AG04449 (cell line): ENCODE measurements at regions not wholly inside any gene's neighbourhood (a gene's known extent, or its start where the extent isn't known, plus 50 kb on each side); places are given as distances from the start of the nearest gene placed in this dataset.
"Not testable (repeated sequence)": the region's sequence is repeated elsewhere in the genome, so short reads cannot be mapped to it uniquely, and the experiment has no call there.

Source experiments
- CTCF ChIA-PET: fragments of 350-600 bp; formaldehyde crosslinking; extraction: SDS; loops from one replicate; lab custom pipeline; 2021; ENCODE audit warnings: antibody characterized with exemption; lab: Yijun Ruan, JAX
- POLR2A ChIA-PET: fragments of 400-600, 350-600 bp; formaldehyde crosslinking; extraction: SDS; loops from one replicate; lab custom pipeline; 2020; ENCODE audit warnings: antibody characterized with exemption, inconsistent platforms; lab: Yijun Ruan, JAX
- DNase-seq: peaks from one replicate; pipeline ENCODE4 v3.0.0-alpha.2; 2010; ENCODE audit warnings: low read depth, low spot score
- H3K4me3 ChIP-seq: 2 replicates; pipeline ENCODE4 v1.5.1; 2011; ENCODE audit warnings: low read depth, mild to moderate bottlenecking, control low read depth, low read length
- TF ChIP-seq, protein P1 (sequence below): IDR thresholded peaks from one replicate; pipeline ENCODE4 v1.5.1; 2011; ENCODE audit warnings: mild to moderate bottlenecking, moderate library complexity, low read length, control low read depth, inconsistent platforms; ENCODE audit not compliant: insufficient read depth; ENCODE audit errors: missing control alignments

DNA sequence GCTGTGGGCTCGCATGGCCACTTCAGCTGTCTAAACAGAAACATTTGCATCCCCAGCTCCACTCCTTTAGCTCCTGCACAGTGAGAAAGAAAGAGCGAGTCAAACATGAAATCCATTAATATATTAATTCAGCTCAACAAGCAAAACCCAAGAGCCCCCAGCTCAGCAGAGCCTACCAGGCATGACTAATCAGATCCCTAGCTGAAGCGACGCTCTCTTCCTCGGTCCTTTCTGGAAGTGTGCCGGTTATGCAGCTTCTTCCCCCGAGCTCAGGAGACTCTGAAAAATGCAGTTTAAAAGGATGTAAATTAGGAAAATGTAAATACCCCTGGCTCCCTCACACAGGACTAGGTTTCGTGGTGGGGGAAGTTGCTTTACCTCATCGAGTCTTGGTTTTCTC lies 221.5 kb downstream of the ANKRD30B start:
- ChIA-PET CTCF (no interaction called here), POLR2A (no interaction called here)
- no peak for DNase-seq
- no peak overlapping the region for H3K4me3 ChIP-seq
- TF ChIP-seq, protein P1, sequence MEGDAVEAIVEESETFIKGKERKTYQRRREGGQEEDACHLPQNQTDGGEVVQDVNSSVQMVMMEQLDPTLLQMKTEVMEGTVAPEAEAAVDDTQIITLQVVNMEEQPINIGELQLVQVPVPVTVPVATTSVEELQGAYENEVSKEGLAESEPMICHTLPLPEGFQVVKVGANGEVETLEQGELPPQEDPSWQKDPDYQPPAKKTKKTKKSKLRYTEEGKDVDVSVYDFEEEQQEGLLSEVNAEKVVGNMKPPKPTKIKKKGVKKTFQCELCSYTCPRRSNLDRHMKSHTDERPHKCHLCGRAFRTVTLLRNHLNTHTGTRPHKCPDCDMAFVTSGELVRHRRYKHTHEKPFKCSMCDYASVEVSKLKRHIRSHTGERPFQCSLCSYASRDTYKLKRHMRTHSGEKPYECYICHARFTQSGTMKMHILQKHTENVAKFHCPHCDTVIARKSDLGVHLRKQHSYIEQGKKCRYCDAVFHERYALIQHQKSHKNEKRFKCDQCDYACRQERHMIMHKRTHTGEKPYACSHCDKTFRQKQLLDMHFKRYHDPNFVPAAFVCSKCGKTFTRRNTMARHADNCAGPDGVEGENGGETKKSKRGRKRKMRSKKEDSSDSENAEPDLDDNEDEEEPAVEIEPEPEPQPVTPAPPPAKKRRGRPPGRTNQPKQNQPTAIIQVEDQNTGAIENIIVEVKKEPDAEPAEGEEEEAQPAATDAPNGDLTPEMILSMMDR, result no peak

DNA sequence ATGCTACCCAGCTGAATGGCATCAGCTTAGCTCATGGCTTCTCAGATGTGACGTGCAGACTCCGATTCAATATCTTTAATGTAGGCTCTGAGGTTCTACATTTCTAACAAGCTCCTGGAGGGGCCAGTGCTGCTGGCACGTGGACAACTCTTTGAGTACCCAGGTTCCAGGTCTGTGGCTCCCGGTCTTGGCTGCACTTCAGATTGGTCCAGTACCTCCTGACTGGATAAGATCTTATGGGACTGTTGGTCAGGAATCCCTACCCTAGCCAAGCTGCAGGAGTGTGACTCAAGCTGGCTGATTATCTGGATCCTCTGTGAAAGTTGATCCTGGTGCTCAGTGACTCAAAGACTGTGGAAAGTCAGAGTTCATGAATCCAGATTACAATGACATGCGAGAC lies 222.1 kb downstream of the ANKRD30B start:
- H3K4me3 ChIP-seq, result no peak overlapping the region
- ChIA-PET POLR2A (no interaction called here), CTCF (no interaction called here)
- TF ChIP-seq, protein P1, result no peak
- no peak for DNase-seq

DNA sequence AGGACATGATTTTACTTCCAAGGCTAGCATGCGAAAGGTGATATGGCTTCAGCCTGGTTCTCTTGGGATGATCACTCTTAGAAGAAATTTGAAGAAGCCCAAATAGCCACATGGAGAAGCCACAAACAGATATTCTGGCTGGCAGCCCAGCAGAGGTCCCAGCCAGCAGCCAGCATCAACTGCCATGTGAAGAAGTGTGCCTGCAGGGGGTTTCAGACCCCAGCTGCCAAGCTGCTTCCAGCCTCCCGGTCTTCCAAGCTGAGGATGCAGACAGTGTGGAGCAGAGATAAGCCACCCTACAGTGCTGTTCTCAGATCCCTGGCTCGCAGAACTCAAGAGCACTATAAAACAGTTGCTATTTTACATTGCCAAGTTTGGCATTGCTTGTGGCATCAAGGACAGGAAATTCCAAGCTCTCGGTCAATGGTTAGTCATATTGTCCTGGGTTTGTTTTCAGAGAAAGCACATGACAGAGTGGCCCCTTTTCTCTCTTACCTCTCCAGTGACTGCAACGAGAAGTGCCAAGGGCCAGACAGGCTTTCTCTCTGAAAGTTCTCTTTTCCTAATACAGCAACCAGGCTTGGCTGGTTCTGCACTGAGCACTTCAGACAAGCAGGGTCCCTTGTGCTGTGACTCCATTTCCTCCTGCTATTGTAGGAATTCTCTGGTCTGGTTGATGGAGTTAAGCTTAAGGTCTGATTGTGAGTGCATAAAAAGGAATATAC lies 223.7 kb downstream of the ANKRD30B start:
- ChIA-PET CTCF (no interaction called here), POLR2A (no interaction called here)
- no peak for DNase-seq
- TF ChIP-seq, protein P1, result no peak
- H3K4me3 ChIP-seq, result no peak overlapping the region

DNA sequence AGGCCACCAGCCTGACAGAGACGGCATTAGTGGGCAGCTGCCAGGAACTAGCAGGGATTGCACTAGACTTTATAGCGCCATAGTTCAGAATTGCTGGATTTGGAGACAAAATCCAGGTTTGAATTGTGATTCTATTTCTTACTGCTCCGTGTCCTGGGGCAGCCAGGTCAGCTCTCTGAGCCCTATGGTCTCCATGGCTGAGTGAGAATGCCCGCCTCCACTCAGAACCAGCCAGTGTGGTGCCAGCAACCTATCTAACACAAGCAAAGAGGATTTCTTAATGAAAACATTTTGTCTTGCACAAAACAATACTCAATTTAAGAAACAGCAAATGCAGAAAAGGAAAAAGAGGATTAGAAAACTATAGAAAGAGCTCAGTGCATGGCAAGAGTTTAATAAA lies 225.4 kb downstream of the ANKRD30B start:
- POLR2A ChIA-PET, CTCF ChIA-PET, H3K4me3 ChIP-seq, DNase-seq: not testable (repeated sequence)

DNA sequence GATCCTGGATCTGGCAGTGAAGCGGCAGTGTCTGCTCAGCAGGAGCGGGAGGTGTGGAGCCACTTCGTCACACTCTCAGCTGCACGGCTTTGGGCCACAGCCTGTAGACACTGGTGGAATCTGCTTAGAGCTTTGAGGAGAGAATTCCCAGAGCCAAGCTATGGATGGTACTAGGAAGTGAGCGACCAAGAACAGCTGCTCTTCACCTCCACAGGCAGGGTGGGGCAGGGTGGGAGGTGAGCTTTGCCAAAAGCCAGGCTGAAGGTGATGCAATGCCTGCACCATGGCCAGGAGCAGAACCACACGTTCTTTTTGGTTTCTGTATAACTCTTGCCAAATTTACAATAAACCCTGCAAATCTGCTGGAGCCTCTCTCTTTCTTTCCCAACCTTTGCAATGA lies 226.1 kb downstream of the ANKRD30B start:
- DNase-seq, result no peak
- ChIA-PET POLR2A (no interaction called here), CTCF (no interaction called here)
- no peak overlapping the region for H3K4me3 ChIP-seq
- TF ChIP-seq, protein P1, result no peak

DNA sequence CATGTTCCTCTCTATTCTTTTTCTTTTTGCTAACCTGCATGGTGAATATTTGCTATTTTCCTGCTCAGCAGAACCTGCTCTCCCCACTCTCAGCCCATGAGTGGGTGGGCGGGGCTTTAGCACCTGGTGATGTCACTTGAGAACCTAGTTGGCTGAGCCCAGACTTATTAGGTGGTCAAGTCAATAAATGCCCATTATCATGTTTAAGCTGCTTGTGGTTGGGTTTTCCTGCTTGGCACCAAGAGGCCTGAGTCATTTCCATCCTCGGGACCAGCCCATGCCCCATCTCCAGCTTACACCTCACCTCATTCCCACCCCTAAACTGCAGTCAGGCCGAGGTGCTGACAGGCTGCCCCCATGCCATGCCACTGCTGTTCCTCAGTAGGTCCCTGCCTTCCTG lies 226.6 kb downstream of the ANKRD30B start:
- CTCF ChIA-PET, result no interaction called here
- POLR2A ChIA-PET, result no interaction called here
- H3K4me3 ChIP-seq, result no peak overlapping the region
- no peak for DNase-seq
- TF ChIP-seq, protein P1, result no peak

DNA sequence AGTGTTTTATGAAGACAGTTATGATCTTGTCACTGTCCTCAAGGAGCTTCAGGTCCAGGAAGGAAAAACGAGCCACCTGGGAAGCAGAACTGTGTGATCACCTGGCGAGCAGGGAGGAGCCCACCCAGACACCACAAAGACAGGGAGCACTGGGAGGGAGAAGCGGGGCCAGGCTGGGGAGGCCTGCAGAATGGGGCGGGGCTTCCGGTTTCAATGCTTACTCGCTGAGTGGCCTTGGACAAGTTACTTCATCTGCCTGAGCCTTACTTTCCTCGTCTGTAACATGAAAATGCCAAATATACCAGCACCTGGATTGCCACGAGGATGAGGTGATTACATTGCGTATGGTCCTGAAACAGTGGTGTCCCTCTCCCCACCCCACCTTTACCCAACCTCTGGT lies 227.5 kb downstream of the ANKRD30B start:
- CTCF ChIA-PET, result no interaction called here
- H3K4me3 ChIP-seq, result no peak overlapping the region
- TF ChIP-seq, protein P1, result no peak
- POLR2A ChIA-PET, result no interaction called here
- no peak for DNase-seq
